Hepatocyte (in vitro differentiated cells): ENCODE measurements at regions not wholly inside any gene's neighbourhood (a gene's known extent, or its start where the extent isn't known, plus 50 kb on each side); places are given as distances from the start of the nearest gene placed in this dataset.

Experiments
- DNase-seq: peaks from one replicate; pipeline ENCODE4 v3.0.0-alpha.2; 2016; ENCODE audit warnings: low spot score
- H2AFZ ChIP-seq: fragments of 200-600 bp; sonication (generic); 2 replicates; pipeline ENCODE4 v1.6.0; 2016; ENCODE audit warnings: antibody characterized with exemption, mild to moderate bottlenecking
- H3K27ac ChIP-seq: fragments of 200-600 bp; sonication (generic); 2 replicates; pipeline ENCODE4 v1.5.1; 2016; ENCODE audit warnings: mild to moderate bottlenecking
- H3K27me3 ChIP-seq: fragments of 200-600 bp; sonication (generic); 2 replicates; pipeline ENCODE4 v1.6.1; 2016
- H3K36me3 ChIP-seq: fragments of 200-600 bp; sonication (generic); replicated peaks from 2 replicates; pipeline ENCODE4 v1.5.1; 2016; ENCODE audit warnings: low read depth; ENCODE audit not compliant: insufficient read depth
- H3K4me1 ChIP-seq: fragments of 200-600 bp; sonication (generic); 2 replicates; pipeline ENCODE4 v1.5.1; 2016; ENCODE audit warnings: mild to moderate bottlenecking, moderate library complexity; ENCODE audit not compliant: insufficient read depth
- H3K4me2 ChIP-seq: fragments of 200-600 bp; sonication (generic); 2 replicates; pipeline ENCODE4 v1.6.0; 2016
- H3K4me3 ChIP-seq: fragments of 200-600 bp; sonication (generic); 2 replicates; pipeline ENCODE4 v1.5.1; 2016; ENCODE audit warnings: mild to moderate bottlenecking
- H3K79me2 ChIP-seq: fragments of 200-600 bp; sonication (generic); 2 replicates; pipeline ENCODE4 v1.6.0; 2017; ENCODE audit warnings: mild to moderate bottlenecking
- H3K9me2 ChIP-seq: fragments of 200-600 bp; sonication (generic); replicated peaks from 2 replicates; pipeline ENCODE4 v1.6.0; 2017; ENCODE audit warnings: mild to moderate bottlenecking; ENCODE audit not compliant: insufficient read depth
- H3K9me3 ChIP-seq: fragments of 200-600 bp; sonication (generic); 2 replicates; pipeline ENCODE4 v1.5.1; 2016; ENCODE audit warnings: low read depth, mild to moderate bottlenecking
- H4K20me1 ChIP-seq: fragments of 200-600 bp; sonication (generic); 2 replicates; pipeline ENCODE4 v1.6.0; 2016; ENCODE audit warnings: mild to moderate bottlenecking; ENCODE audit not compliant: insufficient read depth, poor library complexity, severe bottlenecking
- EZH2 ChIP-seq: fragments of 200-600 bp; sonication (generic); IDR thresholded peaks from 2 replicates; pipeline ENCODE4 v1.6.1; 2016; ENCODE audit warnings: antibody characterized with exemption, mild to moderate bottlenecking, borderline replicate concordance
- EZH2phosphoT487 ChIP-seq: fragments of 200-600 bp; sonication (generic); IDR thresholded peaks from one replicate; pipeline ENCODE4 v1.6.1; 2018; ENCODE audit warnings: antibody characterized with exemption, mild to moderate bottlenecking, low read depth, moderate library complexity; ENCODE audit not compliant: unreplicated experiment, severe bottlenecking
- WGBS: methylation state at CpG from one replicate; pipeline ENCODE4 v1.1.6; 2016; ENCODE audit warnings: low lambda C conversion rate; ENCODE audit errors: missing lambda C conversion rate; 5-methylcytosine and 5-hydroxymethylcytosine counted together
- TF ChIP-seq, protein P1 (sequence below): fragments of 200-600 bp; sonication (generic); IDR thresholded peaks from 2 replicates; pipeline ENCODE4 v1.5.1; 2016; ENCODE audit warnings: antibody characterized with exemption, mild to moderate bottlenecking; ENCODE audit not compliant: poor library complexity

GRCh38 chr2:47652061-47652690 is 81.4 kb upstream of the KCNK12 start:
- H3K27ac ChIP-seq: no peak overlapping the region
- H3K36me3 ChIP-seq: no peaks in the 10 kb centered on the region
- H3K9me2 ChIP-seq: no peaks in the 10 kb centered on the region
- H3K4me1 ChIP-seq: no peaks in the 10 kb centered on the region
- H4K20me1 ChIP-seq: no peaks in the 10 kb centered on the region
- no peak overlapping the region for H2AFZ ChIP-seq
- H3K79me2 ChIP-seq: no peaks in the 10 kb centered on the region
- no peak for DNase-seq
- TF ChIP-seq, protein P1, sequence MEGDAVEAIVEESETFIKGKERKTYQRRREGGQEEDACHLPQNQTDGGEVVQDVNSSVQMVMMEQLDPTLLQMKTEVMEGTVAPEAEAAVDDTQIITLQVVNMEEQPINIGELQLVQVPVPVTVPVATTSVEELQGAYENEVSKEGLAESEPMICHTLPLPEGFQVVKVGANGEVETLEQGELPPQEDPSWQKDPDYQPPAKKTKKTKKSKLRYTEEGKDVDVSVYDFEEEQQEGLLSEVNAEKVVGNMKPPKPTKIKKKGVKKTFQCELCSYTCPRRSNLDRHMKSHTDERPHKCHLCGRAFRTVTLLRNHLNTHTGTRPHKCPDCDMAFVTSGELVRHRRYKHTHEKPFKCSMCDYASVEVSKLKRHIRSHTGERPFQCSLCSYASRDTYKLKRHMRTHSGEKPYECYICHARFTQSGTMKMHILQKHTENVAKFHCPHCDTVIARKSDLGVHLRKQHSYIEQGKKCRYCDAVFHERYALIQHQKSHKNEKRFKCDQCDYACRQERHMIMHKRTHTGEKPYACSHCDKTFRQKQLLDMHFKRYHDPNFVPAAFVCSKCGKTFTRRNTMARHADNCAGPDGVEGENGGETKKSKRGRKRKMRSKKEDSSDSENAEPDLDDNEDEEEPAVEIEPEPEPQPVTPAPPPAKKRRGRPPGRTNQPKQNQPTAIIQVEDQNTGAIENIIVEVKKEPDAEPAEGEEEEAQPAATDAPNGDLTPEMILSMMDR: no peak
- TF ChIP-seq EZH2 (no peak), EZH2phosphoT487 (no peak)
- 76% methylated on average over 10 of the region's 10 CpGs for WGBS
- H3K4me2 ChIP-seq: no peak overlapping the region
- no peaks in the 10 kb centered on the region for H3K27me3 ChIP-seq
- no peaks in the 10 kb centered on the region for H3K9me3 ChIP-seq
- no peak overlapping the region for H3K4me3 ChIP-seq

- Histone ChIP-seq H3K9me2 (no peaks in the 10 kb centered on the region), H3K4me1 (no peaks in the 10 kb centered on the region), H3K36me3 (no peaks in the 10 kb centered on the region), H3K79me2 (no peaks in the 10 kb centered on the region), H3K4me3 (no peak overlapping the region), H3K4me2 (no peak overlapping the region), H3K27ac (no peak overlapping the region), H3K27me3 (no peaks in the 10 kb centered on the region), H4K20me1 (no peaks in the 10 kb centered on the region), H3K9me3 (no peaks in the 10 kb centered on the region), H2AFZ (no peak overlapping the region)
- TF ChIP-seq EZH2phosphoT487 (no peak), EZH2 (no peak)
- TF ChIP-seq, protein P1: no peak
- WGBS: 57% methylated on average over 5 of the region's 5 CpGs
- no peak for DNase-seq
Measured at GRCh38 chr2:47651296-47651695, 80.5 kb upstream of the KCNK12 start.

DNA sequence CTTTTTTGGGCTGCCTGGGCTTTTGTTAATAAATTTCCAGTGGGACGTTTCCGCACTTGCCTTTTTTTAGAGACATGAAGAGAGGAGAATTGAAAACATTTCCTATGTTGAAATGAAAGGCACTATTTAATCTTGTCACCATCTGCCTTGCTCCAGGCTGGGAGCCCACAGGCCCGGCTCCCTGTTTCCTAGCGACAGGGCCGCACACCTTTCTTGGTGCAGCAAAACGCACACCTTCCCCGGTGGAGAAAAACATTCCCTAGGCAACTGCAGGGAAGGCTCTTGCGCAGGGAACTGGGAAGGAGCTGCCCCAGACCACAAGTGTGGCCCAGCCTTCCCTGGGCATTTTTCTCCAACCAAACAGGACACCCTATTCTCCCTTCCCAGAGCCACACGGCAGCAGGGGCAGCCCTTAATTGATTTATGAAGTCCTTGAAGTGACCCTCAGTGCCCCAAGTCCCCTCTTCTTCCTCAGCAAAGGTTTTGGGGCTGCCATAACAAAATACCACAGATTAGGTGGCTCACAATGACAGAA is 79.3 kb upstream of the KCNK12 start:
- TF ChIP-seq, protein P1: no peak
- no peak for TF ChIP-seq EZH2phosphoT487
- no peak for TF ChIP-seq EZH2
- Histone ChIP-seq H3K9me2 (no peaks in the 10 kb centered on the region), H3K4me1 (no peaks in the 10 kb centered on the region), H3K27ac (no peak overlapping the region), H3K4me3 (no peak overlapping the region), H3K27me3 (no peaks in the 10 kb centered on the region), H3K4me2 (no peak overlapping the region), H4K20me1 (no peaks in the 10 kb centered on the region), H3K36me3 (no peaks in the 10 kb centered on the region), H3K9me3 (no peaks in the 10 kb centered on the region), H2AFZ (no peak overlapping the region), H3K79me2 (no peaks in the 10 kb centered on the region)
- DNase-seq: no peak
- 86% methylated on average over 9 of the region's 9 CpGs for WGBS
